Vagina (tissue), 2 donors: ENCODE measurements at regions not wholly inside any gene's neighbourhood (a gene's known extent, or its start where the extent isn't known, plus 50 kb on each side); places are given as distances from the start of the nearest gene placed in this dataset.
"Not testable (repeated sequence)": the region's sequence is repeated elsewhere in the genome, so short reads cannot be mapped to it uniquely, and the experiment has no call there.

ENCODE experiments used
- DNase-seq, 2 donors: peaks; one replicate each; pipeline ENCODE4 v3.0.0-alpha.2; 2017; ENCODE audit errors: extremely low spot score in 2 of 2
- H3K27ac ChIP-seq: fragments of 200-600 bp; sonication (generic); one replicate; pipeline ENCODE4 v1.5.1; 2019
- H3K27me3 ChIP-seq: fragments of 200-600 bp; sonication (generic); one replicate; pipeline ENCODE4 v1.5.1; 2019
- H3K36me3 ChIP-seq, 2 donors: fragments of 200-600 bp; sonication (generic); one replicate each; pipeline ENCODE4 v1.5.1; 2017 to 2019
- H3K4me1 ChIP-seq: fragments of 200-600 bp; sonication (generic); one replicate; pipeline ENCODE4 v1.5.1; 2019
- H3K4me3 ChIP-seq, 2 donors: fragments of 200-600 bp; sonication (generic); 1 replicate in 1 of 2; 2 replicates in 1 of 2; pipeline ENCODE4 v1.5.1; 2016 to 2019
- H3K9me3 ChIP-seq: fragments of 200-600 bp; sonication (generic); one replicate; pipeline ENCODE4 v1.5.1; 2019
- CTCF ChIP-seq, 3 experiments: fragments of 450-650 bp in 2 of 3; fragments of 200-600 bp in 1 of 3; sonication (generic) in 1 of 3; IDR thresholded peaks; one replicate each; pipeline ENCODE4 v1.5.1; 2017 to 2019; ENCODE audit warnings: antibody characterized with exemption in 3 of 3, mild to moderate bottlenecking in 2 of 3, moderate library complexity in 2 of 3
- POLR2A ChIP-seq, 2 donors: fragments of 450-650 bp; IDR thresholded peaks; one replicate each; pipeline ENCODE4 v1.6.1; 2017; ENCODE audit warnings: antibody characterized with exemption in 2 of 2, mild to moderate bottlenecking in 2 of 2, moderate library complexity in 2 of 2
- POLR2AphosphoS5 ChIP-seq, 2 donors: sonication (generic); formaldehyde crosslinking; IDR thresholded peaks; one replicate each; pipeline ENCODE4 v1.9.0; 2017; ENCODE audit warnings: antibody characterized with exemption in 2 of 2, mild to moderate bottlenecking in 2 of 2, low read depth in 1 of 2; ENCODE audit not compliant: insufficient read depth in 1 of 2
- intact Hi-C: fragments of 100-400 bp; cut with DNase I; formaldehyde crosslinking; loops from one replicate; pipeline ENCODE4 v1.15.1; 2023

- H3K27me3 ChIP-seq, H3K36me3 ChIP-seq, H3K27ac ChIP-seq, intact Hi-C loops, H3K4me1 ChIP-seq, H3K4me3 ChIP-seq, H3K9me3 ChIP-seq, DNase-seq: not testable (repeated sequence)
Observed at GRCh38 chr7:56697058-56697457, 435.2 kb downstream of the ZNF479 start.

GRCh38 chr7:56686276-56686859 lies 445.9 kb downstream of the ZNF479 start:
- Histone ChIP-seq H3K9me3 (peaks cover 17% of the 10 kb centered on the region), H3K4me1 (no peaks in the 10 kb centered on the region), H3K4me3 (no peak overlapping the region), H3K36me3 (no peaks in the 10 kb centered on the region), H3K27ac (no peak overlapping the region), H3K27me3 (no peaks in the 10 kb centered on the region)
- intact Hi-C loops: no loop called here
- TF ChIP-seq POLR2AphosphoS5 (IDR thresholded peaks at IDR 0.05; ENCODE audit: insufficient read depth in 1 of 2, low read depth in 1 of 2) (no peak), POLR2A (IDR thresholded peaks at IDR 0.05) (no peak), CTCF (IDR thresholded peaks at IDR 0.05) (no peak)
- DNase-seq: no peak

GRCh38 chr7:56639173-56639746 lies 493.0 kb downstream of the ZNF479 start:
- intact Hi-C loops: no loop called here
- H3K4me3 ChIP-seq: no peak overlapping the region
- H3K4me1 ChIP-seq: no peaks in the 10 kb centered on the region
- H3K27ac ChIP-seq: no peak overlapping the region
- no peak for DNase-seq
- no peaks in the 10 kb centered on the region for H3K27me3 ChIP-seq
- H3K36me3 ChIP-seq: no peaks in the 10 kb centered on the region
- H3K9me3 ChIP-seq: peaks cover 18% of the 10 kb centered on the region
- TF ChIP-seq POLR2A (IDR thresholded peaks at IDR 0.05) (no peak), POLR2AphosphoS5 (IDR thresholded peaks at IDR 0.05; ENCODE audit: insufficient read depth in 1 of 2, low read depth in 1 of 2) (no peak), CTCF (IDR thresholded peaks at IDR 0.05) (no peak)

GRCh38 chr7:56609852-56610355 lies 493.7 kb upstream of the NUPR2 start:
- no peak overlapping the region for H3K4me3 ChIP-seq
- no peaks in the 10 kb centered on the region for H3K27me3 ChIP-seq
- intact Hi-C loops: no loop called here
- H3K4me1 ChIP-seq: no peaks in the 10 kb centered on the region
- TF ChIP-seq POLR2AphosphoS5 (IDR thresholded peaks at IDR 0.05; ENCODE audit: insufficient read depth in 1 of 2, low read depth in 1 of 2): no peak
- no peak for TF ChIP-seq POLR2A (IDR thresholded peaks at IDR 0.05)
- TF ChIP-seq CTCF (IDR thresholded peaks at IDR 0.05): no peak
- H3K36me3 ChIP-seq: no peaks in the 10 kb centered on the region
- no peak for DNase-seq
- no peak overlapping the region for H3K27ac ChIP-seq
- no peaks in the 10 kb centered on the region for H3K9me3 ChIP-seq

GRCh38 chr7:56605146-56605545 lies 488.9 kb upstream of the NUPR2 start:
- H3K36me3 ChIP-seq: no peaks in the 10 kb centered on the region
- H3K4me3 ChIP-seq: no peak overlapping the region
- H3K27ac ChIP-seq: no peak overlapping the region
- H3K4me1 ChIP-seq: no peaks in the 10 kb centered on the region
- no peak for DNase-seq
- no peaks in the 10 kb centered on the region for H3K27me3 ChIP-seq
- no peak for TF ChIP-seq POLR2A (IDR thresholded peaks at IDR 0.05)
- no peak for TF ChIP-seq CTCF (IDR thresholded peaks at IDR 0.05)
- no peak for TF ChIP-seq POLR2AphosphoS5 (IDR thresholded peaks at IDR 0.05; ENCODE audit: insufficient read depth in 1 of 2, low read depth in 1 of 2)
- H3K9me3 ChIP-seq: no peaks in the 10 kb centered on the region
- intact Hi-C loops: no loop called here
